ENCODE measurements at regions not wholly inside any gene's neighbourhood (a gene's known extent, or its start where the extent isn't known, plus 50 kb on each side); places are given as distances from the start of the nearest gene placed in this dataset.

DNA sequence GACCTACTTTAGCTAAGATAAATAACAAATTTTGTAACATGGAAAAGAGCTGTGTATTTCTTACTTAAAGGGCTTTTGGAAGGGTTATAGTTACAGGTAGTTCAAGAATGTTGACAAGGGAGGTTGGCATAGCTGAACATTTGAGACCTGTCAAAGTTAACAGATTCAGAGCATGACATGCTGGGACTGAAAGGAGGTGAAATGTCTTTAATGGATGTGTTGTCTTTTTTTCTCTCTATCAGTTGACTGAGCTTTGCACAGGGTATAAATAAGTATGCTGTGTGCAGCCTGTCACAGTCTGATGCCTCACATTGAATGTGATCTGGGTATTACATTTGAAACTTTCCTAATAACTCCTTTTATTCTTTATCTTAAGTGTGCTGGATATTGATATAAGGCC is 411.9 kb upstream of the ZP4 start:
- no peak for TF ChIP-seq EZH2 (IDR thresholded peaks at IDR 0.05; ENCODE audit: low read depth)
- TF ChIP-seq, protein P1, sequence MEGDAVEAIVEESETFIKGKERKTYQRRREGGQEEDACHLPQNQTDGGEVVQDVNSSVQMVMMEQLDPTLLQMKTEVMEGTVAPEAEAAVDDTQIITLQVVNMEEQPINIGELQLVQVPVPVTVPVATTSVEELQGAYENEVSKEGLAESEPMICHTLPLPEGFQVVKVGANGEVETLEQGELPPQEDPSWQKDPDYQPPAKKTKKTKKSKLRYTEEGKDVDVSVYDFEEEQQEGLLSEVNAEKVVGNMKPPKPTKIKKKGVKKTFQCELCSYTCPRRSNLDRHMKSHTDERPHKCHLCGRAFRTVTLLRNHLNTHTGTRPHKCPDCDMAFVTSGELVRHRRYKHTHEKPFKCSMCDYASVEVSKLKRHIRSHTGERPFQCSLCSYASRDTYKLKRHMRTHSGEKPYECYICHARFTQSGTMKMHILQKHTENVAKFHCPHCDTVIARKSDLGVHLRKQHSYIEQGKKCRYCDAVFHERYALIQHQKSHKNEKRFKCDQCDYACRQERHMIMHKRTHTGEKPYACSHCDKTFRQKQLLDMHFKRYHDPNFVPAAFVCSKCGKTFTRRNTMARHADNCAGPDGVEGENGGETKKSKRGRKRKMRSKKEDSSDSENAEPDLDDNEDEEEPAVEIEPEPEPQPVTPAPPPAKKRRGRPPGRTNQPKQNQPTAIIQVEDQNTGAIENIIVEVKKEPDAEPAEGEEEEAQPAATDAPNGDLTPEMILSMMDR (conservative IDR thresholded peaks at IDR 0.05), result no peak
